Osteocyte (in vitro differentiated cells): ENCODE measurements at regions not wholly inside any gene's neighbourhood (a gene's known extent, or its start where the extent isn't known, plus 50 kb on each side); places are given as distances from the start of the nearest gene placed in this dataset.
"Not testable (repeated sequence)": the region's sequence is repeated elsewhere in the genome, so short reads cannot be mapped to it uniquely, and the experiment has no call there.

Source experiments
- DNase-seq: peaks from one replicate; pipeline ENCODE4 v3.0.0; 2021; ENCODE audit warnings: mixed read lengths; ENCODE audit not compliant: unreplicated experiment; ENCODE audit errors: extremely low spot score
- H3K27ac Mint-ChIP-seq: one replicate; pipeline ENCODE4 v1.8.0; 2021; ENCODE audit warnings: mild to moderate bottlenecking, mixed read lengths; ENCODE audit not compliant: unreplicated experiment
- H3K27me3 Mint-ChIP-seq: one replicate; pipeline ENCODE4 v1.8.0; 2021; ENCODE audit warnings: mixed read lengths; ENCODE audit not compliant: unreplicated experiment
- H3K36me3 Mint-ChIP-seq: one replicate; pipeline ENCODE4 v1.8.0; 2021; ENCODE audit warnings: mixed read lengths; ENCODE audit not compliant: unreplicated experiment
- H3K4me1 Mint-ChIP-seq: one replicate; pipeline ENCODE4 v1.8.0; 2021; ENCODE audit warnings: mixed read lengths; ENCODE audit not compliant: unreplicated experiment
- H3K4me3 Mint-ChIP-seq: one replicate; pipeline ENCODE4 v1.8.0; 2021; ENCODE audit warnings: mild to moderate bottlenecking, moderate library complexity, mixed read lengths; ENCODE audit not compliant: unreplicated experiment
- H3K9me3 Mint-ChIP-seq: one replicate; pipeline ENCODE4 v1.8.0; 2021; ENCODE audit warnings: mixed read lengths; ENCODE audit not compliant: unreplicated experiment
- CTCF ChIP-seq: fragments of 200-600 bp; sonication (generic); IDR thresholded peaks from 2 replicates; pipeline ENCODE4 v1.5.0; 2021; ENCODE audit warnings: antibody characterized with exemption, mild to moderate bottlenecking, moderate library complexity

GRCh38 chr5:96548905-96549304, 113.3 kb upstream of the CAST start:
- Mint-ChIP-seq H3K27ac (no peak overlapping the region), H3K4me1 (no peaks in the 10 kb centered on the region), H3K36me3 (no peaks in the 10 kb centered on the region), H3K27me3 (peaks cover 2% of the 10 kb centered on the region), H3K4me3 (no peak overlapping the region), H3K9me3 (peaks cover 2% of the 10 kb centered on the region)
- no peak for TF ChIP-seq CTCF
- no peak for DNase-seq

GRCh38 chr5:96560857-96561256, 101.3 kb upstream of the CAST start:
- not testable (repeated sequence) for H3K27ac Mint-ChIP-seq, H3K4me3 Mint-ChIP-seq, H3K36me3 Mint-ChIP-seq, H3K27me3 Mint-ChIP-seq, H3K9me3 Mint-ChIP-seq, DNase-seq
- H3K4me1 Mint-ChIP-seq = peaks cover 17% of the 10 kb centered on the region

- Mint-ChIP-seq H3K27ac (peak overlapping the region; percentile 61), H3K9me3 (no peaks in the 10 kb centered on the region), H3K27me3 (no peaks in the 10 kb centered on the region), H3K4me3 (no peak overlapping the region), H3K4me1 (peaks cover 34% of the 10 kb centered on the region), H3K36me3 (no peaks in the 10 kb centered on the region)
- DNase-seq = no peak
- no peak for TF ChIP-seq CTCF
Measured at GRCh38 chr5:96562614-96563013, 99.6 kb upstream of the CAST start.

- Mint-ChIP-seq H3K9me3 (no peaks in the 10 kb centered on the region), H3K27ac (no peak overlapping the region), H3K4me3 (no peak overlapping the region), H3K27me3 (no peaks in the 10 kb centered on the region), H3K4me1 (peaks cover 34% of the 10 kb centered on the region), H3K36me3 (no peaks in the 10 kb centered on the region)
- no peak for TF ChIP-seq CTCF
- DNase-seq = no peak
Measured at GRCh38 chr5:96563816-96564215, 98.4 kb upstream of the CAST start.

GRCh38 chr5:96565582-96566265, 96.5 kb upstream of the CAST start:
- H3K36me3 Mint-ChIP-seq = no peaks in the 10 kb centered on the region
- H3K9me3 Mint-ChIP-seq = no peaks in the 10 kb centered on the region
- no peaks in the 10 kb centered on the region for H3K27me3 Mint-ChIP-seq
- H3K4me1 Mint-ChIP-seq = peaks cover 34% of the 10 kb centered on the region
- H3K27ac Mint-ChIP-seq = peak overlapping the region; percentile 54
- H3K4me3 Mint-ChIP-seq = no peak overlapping the region
- TF ChIP-seq CTCF = no peak
- no peak for DNase-seq
